ELR (cell line): ENCODE measurements at regions not wholly inside any gene's neighbourhood (a gene's known extent, or its start where the extent isn't known, plus 50 kb on each side); places are given as distances from the start of the nearest gene placed in this dataset.
"Not testable (repeated sequence)": the region's sequence is repeated elsewhere in the genome, so short reads cannot be mapped to it uniquely, and the experiment has no call there.

Source experiments
- DNase-seq: peaks from one replicate; pipeline ENCODE4 v3.0.0-alpha.2; 2015; ENCODE audit warnings: low read depth

DNA sequence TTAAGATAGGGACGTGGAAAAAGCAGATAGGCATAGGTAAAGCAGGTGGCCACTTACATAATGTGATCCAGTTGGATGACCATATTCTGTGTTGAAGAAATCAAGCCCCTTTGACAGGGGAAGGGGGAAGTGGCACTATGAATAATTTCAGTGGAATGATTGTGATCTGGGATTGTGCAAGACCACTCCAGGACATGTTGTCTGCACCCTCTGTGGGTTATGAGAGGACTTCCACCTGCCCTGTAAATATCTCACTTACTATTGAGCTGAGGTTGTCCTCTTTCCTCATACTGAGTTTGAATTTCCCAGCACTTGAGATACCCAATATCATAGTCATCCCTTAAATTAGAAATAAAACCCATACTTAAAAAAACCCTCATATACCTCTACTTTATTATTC, 220.7 kb downstream of the IRS1 start:
- peak; percentile 65 for DNase-seq

DNA sequence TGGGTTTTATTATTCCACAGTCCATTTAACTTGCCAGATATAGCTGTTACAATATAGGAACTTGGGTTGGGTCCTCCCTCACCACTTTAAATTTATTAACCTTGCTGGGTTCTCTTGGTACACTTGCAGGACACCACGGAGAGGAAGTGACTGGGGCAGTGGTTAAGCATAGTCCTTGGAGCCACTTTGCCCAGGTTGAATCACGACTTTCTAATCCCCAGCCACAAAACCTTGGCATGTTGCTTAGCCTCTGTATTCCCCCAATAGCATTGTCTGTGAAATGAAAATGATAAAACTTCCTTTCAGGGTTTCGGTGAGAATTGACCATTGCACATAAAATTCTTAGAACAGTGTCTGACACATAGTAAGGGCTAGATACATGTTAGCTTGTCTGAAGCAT, 221.2 kb downstream of the IRS1 start:
- peak; percentile 47 for DNase-seq

DNA sequence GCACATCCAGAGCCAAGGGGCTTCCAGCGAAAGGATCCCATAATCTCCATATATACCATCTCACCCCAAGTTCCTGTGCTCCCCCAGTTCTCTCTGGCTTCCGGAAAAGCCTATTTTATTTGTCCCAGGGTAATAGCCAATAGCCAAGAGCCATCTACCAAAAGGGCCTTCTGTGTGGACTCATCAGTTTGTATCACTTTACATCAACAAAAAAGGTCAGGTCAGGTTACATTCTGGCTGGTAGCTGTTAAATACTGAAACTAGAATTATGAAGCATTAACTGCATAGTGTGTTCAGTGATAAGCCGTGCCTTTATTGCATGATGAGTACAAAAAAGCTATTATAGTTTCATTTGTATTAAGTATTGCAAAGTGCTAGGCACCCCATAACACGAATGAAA, 223.7 kb downstream of the IRS1 start:
- no peak for DNase-seq

DNA sequence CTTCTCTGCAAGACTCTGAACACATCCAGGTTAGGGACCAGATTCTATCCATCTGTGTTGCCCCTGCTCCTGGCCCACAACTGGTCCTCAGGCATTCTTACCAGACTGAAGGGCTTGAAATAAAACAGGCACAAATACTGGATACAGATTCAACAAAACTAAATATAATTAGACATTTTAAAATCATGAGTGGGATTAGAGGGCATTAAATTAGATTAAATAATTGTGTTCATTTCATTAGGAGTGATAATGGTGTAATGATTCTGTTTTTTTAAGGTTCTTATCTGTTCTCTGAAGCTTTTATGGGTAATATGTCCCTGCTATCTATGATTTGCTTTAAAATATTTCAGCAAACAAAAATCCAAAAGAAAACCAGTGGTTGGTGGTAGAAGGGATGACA, 226.5 kb downstream of the IRS1 start:
- no peak for DNase-seq

DNA sequence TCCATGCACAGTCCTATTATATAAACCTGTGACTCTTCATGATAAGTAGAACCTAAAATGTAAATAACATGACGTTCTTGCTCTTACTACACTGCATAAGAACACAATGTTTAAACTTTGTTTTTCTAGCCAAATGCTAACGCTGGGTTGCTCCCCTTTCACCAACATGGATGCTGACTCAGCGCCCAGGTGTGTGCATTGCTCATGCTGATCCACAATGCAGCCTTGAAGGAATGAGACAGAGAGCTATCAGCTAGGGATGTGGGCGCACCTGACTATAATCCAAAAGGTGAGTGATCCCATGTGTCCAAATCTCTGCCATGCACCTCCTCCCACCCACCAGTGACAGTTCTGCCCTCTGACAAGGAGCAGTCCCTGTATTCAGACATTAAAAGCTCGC, 235.0 kb downstream of the IRS1 start:
- no peak for DNase-seq

DNA sequence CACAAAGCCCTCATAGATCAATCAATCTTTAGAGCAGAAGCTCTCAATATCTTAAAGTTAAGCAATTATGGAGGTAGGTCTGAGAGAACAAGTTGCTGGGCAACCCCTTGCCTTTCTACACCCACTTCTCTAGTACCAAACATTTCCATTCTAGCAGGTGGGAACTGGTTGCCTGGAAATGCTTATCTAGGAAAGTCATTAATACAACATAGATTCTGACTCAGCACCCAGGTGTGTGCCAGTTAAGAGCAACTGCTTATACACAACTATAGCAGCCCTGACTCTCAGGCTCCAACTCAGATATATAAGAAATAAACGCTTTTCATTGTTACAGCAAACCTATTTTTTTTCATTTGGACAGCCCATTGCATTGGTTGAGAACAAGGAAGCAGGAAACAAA, 237.7 kb downstream of the IRS1 start:
- no peak for DNase-seq

DNA sequence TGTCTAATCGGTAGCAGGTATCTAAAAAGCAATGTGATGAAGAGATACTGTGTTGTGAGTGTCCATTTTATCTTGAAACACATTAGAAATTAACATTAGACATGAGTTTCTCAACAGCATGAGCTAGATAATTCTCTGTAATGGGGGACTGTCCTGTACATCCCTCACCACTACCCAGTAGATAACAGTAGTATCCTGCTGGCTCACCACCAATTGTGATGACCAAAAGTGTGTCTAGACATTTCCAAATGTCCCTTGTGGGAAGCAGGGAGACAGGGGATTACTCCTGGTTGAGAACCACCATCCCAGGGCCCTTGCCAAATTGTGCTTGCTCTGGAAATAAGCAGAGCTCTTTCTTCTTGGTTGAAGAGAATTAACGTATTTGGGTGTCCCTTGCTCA, 239.3 kb downstream of the IRS1 start:
- no peak for DNase-seq

DNA sequence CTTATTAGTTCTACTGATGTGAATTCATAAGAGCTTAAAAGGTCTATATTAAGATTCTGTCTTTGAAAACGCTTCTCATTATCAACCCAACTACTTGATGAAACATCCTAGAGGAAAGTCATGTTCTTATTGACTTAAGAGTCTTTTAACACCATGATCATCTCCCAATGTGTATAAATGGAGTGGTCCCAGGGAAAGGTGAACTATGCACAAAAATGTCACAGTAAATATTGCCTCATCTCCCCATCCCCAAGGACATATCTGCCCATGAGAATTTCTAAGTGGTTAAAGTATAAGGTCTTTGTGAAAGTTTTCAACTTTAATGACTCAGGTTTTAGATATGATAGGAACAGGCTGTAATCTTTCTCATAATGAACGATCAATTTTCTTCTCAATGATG, 240.1 kb downstream of the IRS1 start:
- DNase-seq = no peak

DNA sequence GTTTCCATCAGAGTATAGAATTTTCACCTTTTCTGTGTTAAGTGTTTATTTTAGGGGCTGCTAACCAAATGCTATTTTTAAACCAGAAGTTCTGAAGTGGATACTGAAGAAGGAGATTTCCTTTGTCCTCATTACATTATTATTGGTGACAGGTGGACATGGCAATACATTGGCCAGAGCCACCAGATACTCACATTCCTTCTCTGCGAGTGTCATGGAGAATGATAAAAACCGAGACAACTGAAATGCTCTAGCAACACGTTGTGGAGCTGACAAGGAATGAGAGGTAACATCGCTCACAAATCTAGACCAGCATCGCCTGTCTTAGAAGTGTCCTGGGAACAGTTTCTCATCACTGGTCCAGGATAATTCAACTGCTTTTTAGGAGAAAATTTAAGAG, 241.2 kb downstream of the IRS1 start:
- DNase-seq = no peak

DNA sequence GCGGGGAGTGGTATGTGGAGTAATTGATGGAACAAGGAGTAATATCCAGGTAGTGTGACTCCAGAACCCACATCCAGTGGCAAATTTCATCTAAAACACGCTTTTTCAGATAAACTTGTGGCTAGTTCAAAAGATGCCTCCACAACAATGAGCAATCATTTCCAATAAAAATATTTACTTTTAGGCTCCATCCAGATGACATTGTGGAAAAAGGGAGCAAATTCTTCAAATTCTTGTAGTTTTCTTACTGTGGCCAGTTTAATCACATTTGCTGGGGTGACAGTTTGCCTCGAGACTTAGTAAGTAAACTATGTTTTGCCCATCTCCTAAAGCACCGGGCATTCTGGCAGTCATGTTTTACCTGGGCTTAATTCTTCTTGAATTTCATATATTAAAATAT, 243.6 kb downstream of the IRS1 start:
- DNase-seq = peak; percentile 56

DNA sequence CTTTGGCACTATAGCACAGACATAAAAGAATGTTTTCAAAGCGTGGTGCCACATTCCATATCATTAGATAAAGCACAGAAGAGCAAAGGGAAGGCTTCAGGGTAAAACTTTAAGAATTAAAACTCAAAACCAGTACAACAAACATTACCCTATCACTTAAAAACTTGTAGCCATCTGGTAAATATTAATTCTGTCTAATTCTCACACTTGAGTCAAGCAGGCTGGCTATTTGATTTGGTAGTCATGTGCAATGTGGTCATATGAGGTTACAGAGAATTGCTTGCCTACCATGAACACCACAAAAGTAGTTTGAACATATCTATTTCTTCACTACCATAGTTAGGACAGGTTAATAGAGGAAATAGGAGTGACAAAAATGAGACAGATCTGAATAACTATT, 244.9 kb downstream of the IRS1 start:
- DNase-seq = no peak

DNA sequence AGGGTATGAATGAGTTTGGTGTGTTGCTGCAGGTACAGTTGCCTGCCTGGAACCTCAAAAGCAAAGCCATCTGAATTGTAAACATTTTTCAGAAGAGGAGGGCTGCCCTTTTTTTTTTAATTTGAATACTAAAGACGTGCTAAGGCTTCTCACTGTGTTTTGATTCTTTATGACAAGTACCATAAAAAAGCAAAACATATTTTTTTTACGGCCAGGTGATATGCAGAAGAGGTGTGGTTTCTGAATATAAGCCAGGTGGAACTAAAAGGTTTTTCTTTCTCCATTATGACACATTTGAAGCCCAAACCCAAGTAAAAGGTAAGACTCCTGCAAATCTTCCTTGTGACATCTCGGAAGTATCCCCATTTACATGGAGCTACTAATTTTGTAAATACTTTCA, 246.3 kb downstream of the IRS1 start:
- no peak for DNase-seq

DNA sequence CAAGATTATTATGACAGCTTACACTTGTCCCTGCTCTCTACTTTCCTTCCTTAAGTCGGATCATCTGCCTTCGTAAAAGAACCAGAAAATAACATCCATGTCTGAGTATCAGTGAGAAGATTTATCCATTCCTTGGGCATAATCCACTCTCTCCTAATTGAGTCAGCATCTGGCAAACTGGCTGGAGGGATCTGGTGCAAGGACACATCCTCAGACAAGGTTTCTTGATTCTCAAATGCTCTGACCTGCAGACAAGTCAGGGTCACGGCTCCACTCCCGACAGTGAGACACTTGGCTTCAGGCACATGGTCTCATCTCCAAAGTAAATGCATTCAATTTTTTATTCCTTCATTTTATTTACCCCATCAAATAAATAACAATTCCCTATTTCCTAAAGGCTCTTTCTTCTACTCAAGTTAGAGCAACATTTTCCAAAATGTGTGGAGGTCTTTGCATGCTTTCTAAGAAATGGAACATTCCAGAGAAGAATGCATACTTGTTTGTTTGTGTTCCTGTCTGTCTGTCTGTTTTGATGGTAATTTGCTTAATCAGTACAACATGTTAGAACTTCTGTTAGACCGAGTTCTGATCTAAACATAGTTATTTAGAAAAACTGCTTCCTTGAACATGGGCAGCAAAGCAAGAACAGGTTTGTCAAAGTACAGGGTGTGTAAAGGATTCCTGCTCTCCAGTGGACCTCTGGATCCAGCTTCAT, 246.9 kb downstream of the IRS1 start:
- no peak for DNase-seq

DNA sequence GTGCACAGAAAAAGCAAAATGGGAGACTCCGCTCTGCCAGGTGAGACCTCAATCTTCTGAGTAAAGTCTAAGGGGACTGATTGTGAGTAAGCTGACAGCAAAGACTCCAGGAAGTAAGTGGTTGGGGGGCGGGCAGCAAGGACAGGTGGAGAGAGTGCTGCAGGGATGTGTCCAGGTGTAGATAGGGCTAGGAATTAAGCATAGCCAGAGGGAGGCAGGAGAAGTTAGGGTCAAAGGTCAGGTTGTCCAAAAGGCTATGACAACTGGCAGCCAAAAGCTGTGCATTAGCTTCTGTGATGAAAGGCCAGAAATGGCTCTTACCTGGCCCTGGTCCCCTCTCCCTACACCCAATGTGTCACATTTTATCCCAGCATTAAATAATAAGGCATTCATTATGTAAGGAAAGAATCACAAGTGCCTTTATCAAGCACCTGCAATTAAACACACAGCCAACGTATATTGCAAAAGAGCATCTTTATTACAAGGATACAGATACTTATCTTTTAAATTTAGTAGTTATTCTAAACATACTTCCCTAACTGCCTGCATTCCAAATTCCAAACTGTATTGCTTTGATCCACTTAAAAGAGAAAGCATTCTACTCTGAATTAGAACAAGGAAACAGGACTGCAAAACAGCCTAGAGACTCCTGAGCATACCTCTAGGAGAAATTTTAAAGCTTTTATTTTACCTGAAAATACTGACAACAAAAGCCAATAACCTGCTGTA, 247.9 kb downstream of the IRS1 start:
- no peak for DNase-seq

DNA sequence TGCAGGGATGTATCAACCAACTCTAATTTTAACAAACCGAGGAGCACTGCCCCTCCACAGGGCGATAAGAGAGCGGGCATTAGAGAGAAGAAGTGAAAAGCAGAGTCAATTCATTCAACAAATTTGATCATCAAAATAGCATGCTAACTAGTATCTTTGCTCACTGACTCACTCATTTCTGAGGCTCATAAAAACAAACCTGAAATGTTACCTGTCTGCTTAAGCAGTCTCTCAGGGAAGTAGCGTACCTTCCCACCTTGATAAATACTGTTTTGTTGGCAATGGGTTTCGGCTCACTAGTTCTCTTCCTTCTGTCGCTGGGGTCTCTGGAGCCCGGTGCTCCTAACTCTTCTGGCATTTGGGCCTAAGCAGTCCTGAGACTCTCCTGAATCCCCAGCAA, 248.8 kb downstream of the IRS1 start:
- DNase-seq = no peak

DNA sequence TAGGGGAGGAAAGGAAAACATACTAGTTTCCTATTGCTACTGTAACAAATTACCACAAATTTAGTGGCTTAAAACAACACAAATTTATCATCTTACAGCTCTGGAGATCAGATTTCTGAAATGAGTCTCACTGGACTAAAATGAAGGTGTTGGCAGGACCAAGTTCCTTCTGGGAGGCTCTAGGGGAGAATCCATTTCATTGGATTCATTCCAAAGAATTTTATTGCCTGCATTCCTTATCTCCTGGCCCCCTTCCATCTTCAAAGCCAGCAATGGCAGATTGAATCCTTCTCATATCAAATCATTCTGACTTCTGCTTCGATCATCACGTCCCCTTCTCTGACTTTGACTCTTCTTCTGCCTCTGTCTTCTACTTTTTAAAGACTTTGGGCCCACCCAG, 250.9 kb downstream of the IRS1 start:
- DNase-seq = no peak

DNA sequence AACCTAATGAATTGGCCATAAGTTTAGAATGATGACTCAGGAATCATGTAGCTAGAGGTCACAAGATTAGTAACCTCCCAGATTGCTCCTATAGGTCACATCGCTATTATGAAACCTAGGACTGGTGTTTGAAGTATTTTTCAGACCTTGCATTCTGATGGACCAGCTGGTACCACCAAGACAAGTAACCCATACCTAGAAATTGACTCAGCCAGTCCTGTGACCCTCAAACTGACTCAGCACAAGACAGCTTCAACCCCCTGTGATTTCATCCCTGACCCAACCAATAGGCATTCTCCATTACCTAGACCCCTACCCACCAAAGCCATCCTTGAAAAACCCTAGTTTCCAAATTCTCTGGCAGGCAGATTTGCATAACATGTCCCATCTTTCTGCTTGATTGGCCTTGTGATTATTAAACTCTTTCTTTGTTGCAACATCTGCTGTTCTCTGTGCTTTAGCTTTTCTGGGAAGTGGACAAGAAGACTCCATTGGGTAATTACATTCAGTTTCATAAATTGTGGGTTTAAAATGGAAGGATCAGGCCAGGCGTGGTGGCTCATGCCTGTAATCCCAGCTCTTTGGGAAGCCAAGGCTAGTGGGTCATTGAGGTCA, 254.9 kb downstream of the IRS1 start:
- DNase-seq = peak; percentile 34

DNA sequence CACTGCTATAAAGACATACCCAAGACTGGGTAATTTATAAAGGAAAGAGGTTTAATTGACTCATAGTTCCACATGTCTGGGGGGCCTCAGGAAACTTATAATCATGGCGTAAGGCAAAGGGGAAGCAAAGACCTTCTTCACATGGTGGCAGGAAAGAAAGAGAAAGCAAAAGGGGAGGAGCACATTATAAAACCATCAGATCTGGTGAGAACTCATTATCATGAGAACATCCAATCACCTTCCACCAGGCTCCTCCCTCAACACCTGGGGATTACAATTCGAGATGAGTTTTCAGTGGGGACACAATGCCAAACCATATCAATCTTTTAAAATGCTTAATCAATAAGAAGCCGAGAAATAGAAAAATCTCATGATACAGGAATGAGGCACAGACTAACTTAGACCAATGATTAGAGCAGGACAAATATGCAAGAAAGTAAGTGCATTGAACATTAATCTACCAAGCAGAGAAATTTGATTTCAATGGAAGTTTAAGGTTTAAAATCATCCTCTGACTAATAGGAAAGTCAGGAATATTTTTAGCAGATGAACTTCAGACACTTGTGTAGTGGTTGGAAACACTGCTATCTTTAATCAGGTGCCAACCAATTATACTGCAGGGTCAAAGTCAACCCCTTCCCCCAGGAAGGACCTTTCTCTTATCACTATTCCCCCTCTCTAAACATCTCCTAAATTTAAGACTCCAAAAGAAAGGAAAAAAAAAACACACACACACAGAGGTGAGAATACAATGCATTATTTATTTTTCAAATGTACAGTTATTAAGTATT, 259.2 kb downstream of the IRS1 start:
- DNase-seq = no peak

DNA sequence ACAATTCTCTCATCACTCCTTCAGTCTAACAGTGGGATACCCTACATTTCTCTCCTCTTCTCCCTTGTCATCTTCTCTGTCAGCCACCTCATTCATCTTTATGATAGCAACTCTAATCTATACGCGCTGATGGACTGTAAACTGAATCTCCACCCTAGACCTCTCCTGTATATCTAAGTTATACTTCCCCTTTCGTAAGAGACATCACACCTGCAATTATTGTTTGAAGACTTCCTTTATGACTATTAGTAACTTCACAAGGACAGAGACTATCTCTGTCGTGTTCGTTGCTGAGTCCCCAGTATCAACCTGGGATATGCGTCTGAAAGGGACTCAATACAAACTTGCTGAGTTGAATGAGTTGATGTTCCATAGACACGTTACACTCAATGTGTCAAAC, 263.2 kb downstream of the IRS1 start:
- DNase-seq = no peak

DNA sequence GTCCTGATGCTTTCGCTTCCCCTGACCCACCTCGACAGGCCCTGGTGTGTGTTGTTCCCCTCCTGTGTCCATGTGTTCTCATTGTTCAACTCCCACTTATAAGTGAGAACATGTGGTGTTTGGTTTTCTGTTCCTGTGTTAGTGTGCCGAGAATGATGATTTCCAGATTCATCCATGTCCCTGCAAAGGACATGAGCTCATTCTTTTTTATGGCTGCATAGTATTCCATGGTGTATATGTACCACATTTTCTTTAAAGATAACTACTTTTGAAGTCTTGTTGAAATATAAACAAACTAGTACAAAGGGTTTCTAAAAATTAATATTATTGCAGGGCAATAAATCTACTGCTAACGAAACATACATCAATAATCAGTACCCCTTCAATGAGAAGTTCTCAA, 266.6 kb downstream of the IRS1 start:
- not testable (repeated sequence) for DNase-seq

DNA sequence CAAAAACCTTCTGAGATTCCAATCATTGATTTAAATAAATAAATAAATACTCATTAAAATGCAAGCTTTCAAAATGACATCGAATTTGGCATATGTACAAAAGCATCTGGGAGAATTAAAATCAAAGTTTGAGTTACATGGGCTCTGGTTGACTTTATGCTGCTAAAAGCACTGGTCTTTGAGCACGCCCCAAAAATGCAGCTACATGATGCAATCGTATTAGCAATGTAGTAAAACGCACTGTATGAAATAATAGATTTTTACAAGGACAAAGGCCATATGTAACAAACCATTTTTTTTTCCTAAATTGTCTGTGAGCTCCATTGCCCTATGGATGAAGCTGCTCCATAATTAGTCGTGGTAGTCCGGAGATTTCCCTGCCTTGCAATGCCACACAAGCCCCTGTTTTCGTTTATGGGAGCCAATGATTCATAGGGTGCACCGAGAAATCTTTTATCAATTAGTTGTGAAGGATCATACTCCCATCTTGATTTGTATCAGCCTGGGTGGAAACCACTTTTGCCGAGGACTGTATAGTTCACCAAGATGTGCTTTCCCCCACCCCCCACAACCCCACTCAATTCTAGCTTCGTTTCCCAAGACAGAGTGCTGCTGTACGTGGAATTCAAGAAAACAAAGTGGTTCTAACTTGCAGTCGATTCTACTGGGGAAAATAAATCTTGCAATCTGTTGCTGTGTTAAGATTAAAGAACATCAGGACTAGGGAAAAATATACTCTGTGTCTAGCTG, 268.4 kb downstream of the IRS1 start:
- no peak for DNase-seq

DNA sequence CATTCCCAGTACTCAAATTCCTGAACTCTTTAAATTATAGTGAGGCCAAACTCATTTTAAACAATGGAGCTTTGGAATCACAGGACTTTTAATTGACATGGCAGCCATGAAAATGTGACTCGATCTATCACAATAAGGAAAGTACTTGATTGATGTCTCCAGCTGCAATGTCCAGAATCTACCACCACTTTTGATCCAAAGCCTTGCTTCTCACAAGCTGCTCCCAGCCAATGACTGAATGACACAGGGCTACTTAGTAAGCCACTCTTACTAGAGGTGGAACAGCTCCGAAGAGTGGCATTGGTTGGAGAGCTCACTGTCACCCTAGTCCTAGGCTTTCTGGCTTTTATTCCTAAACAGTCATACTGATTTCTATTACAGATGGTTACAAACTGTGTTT, 270.1 kb downstream of the IRS1 start:
- DNase-seq = no peak
